Neuron (in vitro differentiated cells): ENCODE measurements at regions not wholly inside any gene's neighbourhood (a gene's known extent, or its start where the extent isn't known, plus 50 kb on each side); places are given as distances from the start of the nearest gene placed in this dataset.

ENCODE experiments used
- H2AFZ ChIP-seq: one replicate; pipeline ENCODE4 v1.6.1; 2013; ENCODE audit warnings: low read depth, mild to moderate bottlenecking, inconsistent platforms, low read length, moderate library complexity
- H3K27me3 ChIP-seq: one replicate; pipeline ENCODE4 v1.6.1; 2013; ENCODE audit warnings: low read length; ENCODE audit not compliant: insufficient read depth
- H3K36me3 ChIP-seq: one replicate; pipeline ENCODE4 v1.6.1; 2013; ENCODE audit warnings: low read length; ENCODE audit not compliant: insufficient read depth
- H3K4me1 ChIP-seq: one replicate; pipeline ENCODE4 v1.6.1; 2013; ENCODE audit warnings: low read length; ENCODE audit not compliant: insufficient read depth
- H3K4me3 ChIP-seq: 2 replicates; pipeline ENCODE4 v1.5.1; 2013; ENCODE audit warnings: mild to moderate bottlenecking, low read length, moderate library complexity
- H3K9me3 ChIP-seq: one replicate; pipeline ENCODE4 v1.6.1; 2013; ENCODE audit warnings: low read length

DNA sequence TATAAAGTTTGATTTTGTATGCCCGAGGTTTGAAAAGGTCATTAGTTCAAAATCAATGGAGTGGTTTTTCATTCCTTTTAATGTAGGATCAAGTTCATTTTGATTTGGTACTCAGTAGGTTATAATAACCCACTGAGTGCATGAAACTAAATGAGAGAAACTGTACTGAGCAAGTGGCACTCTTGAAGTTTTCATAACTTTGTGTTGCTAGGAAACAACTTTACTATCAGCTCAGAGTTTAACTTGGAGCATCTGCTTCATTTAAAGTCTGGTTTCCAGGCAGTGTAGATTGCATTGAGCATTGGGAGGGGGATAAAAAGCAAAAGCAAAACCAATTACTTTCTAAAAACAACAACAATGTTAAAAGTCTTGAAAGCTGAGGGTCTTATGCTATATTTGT, 1361.6 kb upstream of the CHAC2 start:
- Histone ChIP-seq H3K4me3 (no peak overlapping the region), H2AFZ (no peak overlapping the region), H3K9me3 (no peaks in the 10 kb centered on the region), H3K27me3 (no peaks in the 10 kb centered on the region), H3K4me1 (no peaks in the 10 kb centered on the region), H3K36me3 (no peaks in the 10 kb centered on the region)

DNA sequence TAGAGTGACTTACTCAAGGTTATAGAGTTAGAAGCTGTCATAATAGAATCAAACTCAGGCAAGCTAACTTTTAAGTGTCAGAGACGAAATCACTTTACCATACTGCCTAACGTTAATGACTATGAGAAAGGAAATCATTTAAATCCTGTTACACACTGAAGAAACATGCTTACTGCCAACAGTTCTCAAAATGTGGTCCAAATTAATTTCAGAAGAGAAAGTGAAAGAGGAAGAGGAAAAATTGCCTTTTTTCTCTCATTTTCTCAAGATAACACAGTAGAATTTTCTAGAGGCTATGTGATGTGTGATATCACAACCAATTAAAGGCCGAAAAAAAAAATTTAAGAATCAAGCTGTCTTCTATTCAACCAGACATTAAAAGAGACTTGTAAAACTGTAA, 1362.7 kb upstream of the CHAC2 start:
- Histone ChIP-seq H2AFZ (no peak overlapping the region), H3K36me3 (no peaks in the 10 kb centered on the region), H3K4me3 (no peak overlapping the region), H3K9me3 (no peaks in the 10 kb centered on the region), H3K27me3 (no peaks in the 10 kb centered on the region), H3K4me1 (no peaks in the 10 kb centered on the region)

- no peak overlapping the region for H3K4me3 ChIP-seq
- H3K36me3 ChIP-seq, result no peaks in the 10 kb centered on the region
- H3K4me1 ChIP-seq, result no peaks in the 10 kb centered on the region
- H2AFZ ChIP-seq, result no peak overlapping the region
- H3K9me3 ChIP-seq, result no peaks in the 10 kb centered on the region
- no peaks in the 10 kb centered on the region for H3K27me3 ChIP-seq
Observed at GRCh38 chr2:52404046-52404445, 1363.6 kb upstream of the CHAC2 start.

- Histone ChIP-seq H3K4me3 (no peak overlapping the region), H2AFZ (no peak overlapping the region), H3K36me3 (no peaks in the 10 kb centered on the region), H3K4me1 (no peaks in the 10 kb centered on the region), H3K27me3 (no peaks in the 10 kb centered on the region), H3K9me3 (no peaks in the 10 kb centered on the region)
Observed at GRCh38 chr2:52402128-52402527, 1365.5 kb upstream of the CHAC2 start.

GRCh38 chr2:52396836-52397235, 1364.9 kb upstream of the NRXN1 start:
- H2AFZ ChIP-seq, result no peak overlapping the region
- H3K9me3 ChIP-seq, result no peaks in the 10 kb centered on the region
- no peaks in the 10 kb centered on the region for H3K36me3 ChIP-seq
- no peak overlapping the region for H3K4me3 ChIP-seq
- H3K27me3 ChIP-seq, result no peaks in the 10 kb centered on the region
- no peaks in the 10 kb centered on the region for H3K4me1 ChIP-seq

- no peaks in the 10 kb centered on the region for H3K4me1 ChIP-seq
- H2AFZ ChIP-seq, result no peak overlapping the region
Observed at GRCh38 chr2:52395912-52396311, 1364.0 kb upstream of the NRXN1 start.

GRCh38 chr2:52391621-52392020, 1359.7 kb upstream of the NRXN1 start:
- Histone ChIP-seq H3K4me1 (no peaks in the 10 kb centered on the region), H3K36me3 (no peaks in the 10 kb centered on the region), H3K27me3 (no peaks in the 10 kb centered on the region), H3K4me3 (no peak overlapping the region), H2AFZ (no peak overlapping the region), H3K9me3 (no peaks in the 10 kb centered on the region)

More at GRCh38 chr2:52395912-52396311, 1364.0 kb upstream of the NRXN1 start:
- H3K27me3 ChIP-seq, result no peaks in the 10 kb centered on the region
- no peaks in the 10 kb centered on the region for H3K36me3 ChIP-seq
- H3K4me3 ChIP-seq, result no peak overlapping the region
- no peaks in the 10 kb centered on the region for H3K9me3 ChIP-seq

GRCh38 chr2:52390651-52391050, 1358.7 kb upstream of the NRXN1 start:
- no peaks in the 10 kb centered on the region for H3K9me3 ChIP-seq
- H3K4me1 ChIP-seq, result no peaks in the 10 kb centered on the region
- H3K27me3 ChIP-seq, result no peaks in the 10 kb centered on the region
- no peaks in the 10 kb centered on the region for H3K36me3 ChIP-seq
- H3K4me3 ChIP-seq, result no peak overlapping the region
- no peak overlapping the region for H2AFZ ChIP-seq

- Histone ChIP-seq H3K9me3 (no peaks in the 10 kb centered on the region), H3K4me3 (no peak overlapping the region)
Observed at GRCh38 chr2:52387937-52388590, 1356.1 kb upstream of the NRXN1 start.

DNA sequence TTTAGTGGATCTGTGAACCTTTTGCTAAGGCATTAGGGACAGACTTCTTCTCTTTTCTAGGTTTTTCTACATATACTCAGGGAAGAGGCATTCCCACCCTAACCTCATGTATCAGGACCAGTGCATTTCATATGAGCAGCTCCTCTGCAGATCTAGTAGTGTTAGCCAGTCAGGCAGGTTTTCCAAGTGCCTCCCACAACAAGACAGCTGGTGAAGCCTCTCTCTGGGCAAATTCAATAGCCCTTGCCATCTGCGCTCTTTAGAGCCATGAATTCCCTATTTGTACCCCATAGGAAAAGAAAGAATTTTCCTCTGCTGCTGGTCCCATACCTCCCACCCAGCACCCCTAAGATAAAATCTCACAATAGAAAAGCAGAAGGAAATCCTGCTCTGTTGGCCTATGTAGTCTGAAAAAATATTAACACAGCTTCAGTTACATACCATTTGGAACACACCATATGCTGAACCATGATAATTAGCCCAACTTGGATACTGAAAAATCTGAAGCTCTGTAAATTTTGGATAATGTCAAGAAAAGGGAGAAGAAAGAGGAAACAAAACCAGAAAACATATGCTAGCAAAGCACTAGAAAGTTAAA, 1354.6 kb upstream of the NRXN1 start:
- Histone ChIP-seq H3K9me3 (no peaks in the 10 kb centered on the region), H3K4me1 (no peaks in the 10 kb centered on the region)

More at GRCh38 chr2:52387937-52388590, 1356.1 kb upstream of the NRXN1 start:
- Histone ChIP-seq H3K4me1 (no peaks in the 10 kb centered on the region), H3K36me3 (no peaks in the 10 kb centered on the region), H2AFZ (no peak overlapping the region), H3K27me3 (no peaks in the 10 kb centered on the region)

DNA sequence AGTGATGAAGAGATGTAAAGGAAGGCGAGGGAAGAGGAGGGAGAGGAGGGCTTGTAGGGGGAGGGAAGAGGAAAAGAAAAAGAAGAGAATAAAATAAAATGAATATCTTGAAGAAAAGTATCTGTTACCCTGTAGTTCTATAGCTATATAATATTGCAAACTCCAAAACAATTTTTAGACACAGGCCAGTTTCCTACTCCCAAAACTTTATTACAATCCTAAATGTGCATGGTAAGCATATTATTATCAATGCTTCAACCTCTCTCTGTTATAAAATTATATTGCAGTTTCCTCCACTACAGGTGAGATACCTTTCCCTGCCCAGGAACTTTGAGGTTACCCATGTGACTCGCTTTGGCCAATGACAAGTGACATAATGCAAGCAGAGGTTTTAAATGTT, 1351.6 kb upstream of the NRXN1 start:
- Histone ChIP-seq H2AFZ (no peak overlapping the region), H3K4me3 (no peak overlapping the region), H3K27me3 (no peaks in the 10 kb centered on the region), H3K36me3 (no peaks in the 10 kb centered on the region), H3K4me1 (no peaks in the 10 kb centered on the region), H3K9me3 (no peaks in the 10 kb centered on the region)

More for the DNA sequence above, 1354.6 kb upstream of the NRXN1 start:
- Histone ChIP-seq H3K36me3 (no peaks in the 10 kb centered on the region), H2AFZ (no peak overlapping the region), H3K27me3 (no peaks in the 10 kb centered on the region), H3K4me3 (no peak overlapping the region)

DNA sequence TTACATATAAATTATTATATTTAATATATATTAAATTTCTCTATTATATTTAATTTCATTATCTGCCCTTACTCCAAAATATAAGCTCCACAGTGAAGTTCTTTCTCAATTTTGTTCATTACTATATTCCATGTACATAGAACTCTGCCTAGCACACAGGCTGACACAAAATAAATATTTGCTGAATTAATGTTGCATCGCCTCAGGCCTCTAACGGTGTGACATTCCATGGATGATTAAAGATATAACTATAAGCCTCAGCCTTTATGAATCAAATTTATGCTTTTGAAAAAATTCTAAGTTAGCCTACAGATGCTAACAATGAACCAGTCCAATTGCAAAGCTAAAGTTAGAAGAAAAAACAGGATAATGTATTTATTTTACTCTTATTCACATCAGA, 1337.2 kb upstream of the NRXN1 start:
- H3K27me3 ChIP-seq, result no peaks in the 10 kb centered on the region
- H2AFZ ChIP-seq, result no peak overlapping the region
- H3K9me3 ChIP-seq, result no peaks in the 10 kb centered on the region
- no peak overlapping the region for H3K4me3 ChIP-seq
- H3K36me3 ChIP-seq, result no peaks in the 10 kb centered on the region
- H3K4me1 ChIP-seq, result peaks cover 2% of the 10 kb centered on the region

GRCh38 chr2:52368141-52368540, 1336.2 kb upstream of the NRXN1 start:
- H3K4me3 ChIP-seq, result no peak overlapping the region
- H3K9me3 ChIP-seq, result no peaks in the 10 kb centered on the region
- no peaks in the 10 kb centered on the region for H3K27me3 ChIP-seq
- H3K4me1 ChIP-seq, result peaks cover 2% of the 10 kb centered on the region
- no peaks in the 10 kb centered on the region for H3K36me3 ChIP-seq
- no peak overlapping the region for H2AFZ ChIP-seq

DNA sequence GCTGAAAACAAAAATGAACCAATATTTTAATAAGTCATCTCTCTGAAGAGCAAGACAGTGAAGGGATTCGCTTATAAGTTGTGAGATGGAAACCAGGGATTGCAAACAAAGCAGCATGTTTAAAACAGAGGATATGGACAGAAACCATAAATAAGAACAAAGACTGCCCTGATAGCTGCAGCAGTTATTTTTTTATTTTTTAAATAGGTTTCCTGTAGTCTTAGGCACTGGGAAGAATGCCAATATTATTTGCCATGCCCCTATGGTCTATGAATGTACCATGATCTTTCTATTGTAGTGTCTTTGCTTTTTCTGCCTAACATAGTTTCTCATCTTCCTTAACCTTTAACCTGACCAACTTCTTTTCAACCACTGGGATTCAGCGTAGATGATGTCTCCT, 1334.0 kb upstream of the NRXN1 start:
- Histone ChIP-seq H3K4me3 (no peak overlapping the region), H3K27me3 (no peaks in the 10 kb centered on the region), H3K4me1 (peaks cover 2% of the 10 kb centered on the region), H3K9me3 (no peaks in the 10 kb centered on the region), H3K36me3 (no peaks in the 10 kb centered on the region), H2AFZ (no peak overlapping the region)
